Left ventricle myocardium inferior (tissue), 1 donor: ENCODE measurements at regions not wholly inside any gene's neighbourhood (a gene's known extent, or its start where the extent isn't known, plus 50 kb on each side); places are given as distances from the start of the nearest gene placed in this dataset.
"Not testable (repeated sequence)": the region's sequence is repeated elsewhere in the genome, so short reads cannot be mapped to it uniquely, and the experiment has no call there.

Experiments
- DNase-seq: peaks from one replicate; pipeline ENCODE4 v3.0.0-alpha.2; 2020
- H3K27ac ChIP-seq: fragments of 200-600 bp; replicated peaks from 2 replicates; pipeline ENCODE4 v1.8.0; 2021
- H3K27me3 ChIP-seq: fragments of 200-600 bp; 2 replicates; pipeline ENCODE4 v1.8.0; 2021; ENCODE audit warnings: low read depth
- H3K36me3 ChIP-seq: fragments of 200-600 bp; 2 replicates; pipeline ENCODE4 v1.8.0; 2021
- H3K4me1 ChIP-seq: fragments of 200-600 bp; 2 replicates; pipeline ENCODE4 v1.8.0; 2021
- H3K4me3 ChIP-seq: fragments of 200-600 bp; 2 replicates; pipeline ENCODE4 v1.8.0; 2021; ENCODE audit warnings: mild to moderate bottlenecking, moderate library complexity
- H3K9me3 ChIP-seq: fragments of 200-600 bp; replicated peaks from 2 replicates; pipeline ENCODE4 v1.8.0; 2021
- CTCF ChIP-seq: fragments of 200-600 bp; IDR thresholded peaks from 2 replicates; pipeline ENCODE4 v1.8.0; 2021; ENCODE audit warnings: antibody characterized with exemption, mild to moderate bottlenecking, borderline replicate concordance
- intact Hi-C: fragments of 100-400 bp; cut with micrococcal nuclease; formaldehyde crosslinking; loops from one replicate; pipeline ENCODE4 v1.11.0; 2022
- donor health status: DM: no; HTN: yes; CAD: no; lungs with severe emphysema.

GRCh38 chr11:94235772-94236171, 68.6 kb upstream of the IZUMO1R start:
- H3K4me1 ChIP-seq, H3K36me3 ChIP-seq, DNase-seq, H3K27ac ChIP-seq, H3K4me3 ChIP-seq, H3K27me3 ChIP-seq, intact Hi-C loops: not testable (repeated sequence)
- H3K9me3 ChIP-seq = peaks cover 38% of the 10 kb centered on the region

- H3K9me3 ChIP-seq = peaks cover 38% of the 10 kb centered on the region
- H3K27me3 ChIP-seq, H3K36me3 ChIP-seq, intact Hi-C loops, H3K4me1 ChIP-seq, DNase-seq, H3K4me3 ChIP-seq, H3K27ac ChIP-seq: not testable (repeated sequence)
Measured at GRCh38 chr11:94236416-94236815, 68.0 kb upstream of the IZUMO1R start.

DNA sequence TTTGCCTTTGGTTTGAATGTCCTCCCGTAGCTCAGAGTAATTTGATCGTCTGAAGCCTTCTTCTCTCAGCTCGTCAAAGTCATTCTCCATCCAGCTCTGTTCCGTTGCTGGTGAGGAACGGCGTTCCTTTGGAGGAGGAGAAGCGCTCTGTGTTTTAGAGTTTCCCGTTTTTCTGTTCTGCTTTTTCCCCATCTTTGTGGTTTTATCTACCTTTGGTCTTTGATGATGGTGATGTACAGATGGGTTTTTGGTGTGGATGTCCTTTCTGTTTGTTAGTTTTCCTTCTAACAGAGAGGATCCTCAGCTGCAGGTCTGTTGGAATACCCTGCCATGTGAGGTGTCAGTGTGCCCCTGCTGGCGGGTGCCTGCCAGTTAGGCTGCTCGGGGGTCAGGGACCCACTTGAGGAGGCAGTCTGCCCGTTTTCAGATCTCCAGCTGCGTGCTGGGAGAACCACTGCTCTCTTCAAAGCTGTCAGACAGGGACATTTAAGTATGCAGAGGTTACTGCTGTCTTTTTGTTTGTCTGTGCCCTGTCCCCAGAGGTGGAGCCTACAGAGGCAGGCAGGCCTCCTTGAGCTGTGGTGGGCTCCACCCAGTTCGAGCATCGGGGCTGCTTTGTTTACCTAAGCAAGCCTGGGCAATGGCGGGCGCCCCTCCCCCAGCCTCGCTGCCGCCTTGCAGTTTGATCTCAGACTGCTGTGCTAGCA, 66.8 kb upstream of the IZUMO1R start:
- DNase-seq = not testable (repeated sequence)

GRCh38 chr11:94238154-94238735, 66.1 kb upstream of the IZUMO1R start:
- H3K27ac ChIP-seq, H3K27me3 ChIP-seq, H3K4me3 ChIP-seq, H3K4me1 ChIP-seq, H3K36me3 ChIP-seq, intact Hi-C loops: not testable (repeated sequence)
- H3K9me3 ChIP-seq = peaks cover 38% of the 10 kb centered on the region
- peak; percentile 21 for DNase-seq

More for the DNA sequence above, 66.8 kb upstream of the IZUMO1R start:
- H3K27ac ChIP-seq, intact Hi-C loops, H3K4me1 ChIP-seq, H3K27me3 ChIP-seq, H3K36me3 ChIP-seq, H3K4me3 ChIP-seq: not testable (repeated sequence)
- peaks cover 38% of the 10 kb centered on the region for H3K9me3 ChIP-seq

DNA sequence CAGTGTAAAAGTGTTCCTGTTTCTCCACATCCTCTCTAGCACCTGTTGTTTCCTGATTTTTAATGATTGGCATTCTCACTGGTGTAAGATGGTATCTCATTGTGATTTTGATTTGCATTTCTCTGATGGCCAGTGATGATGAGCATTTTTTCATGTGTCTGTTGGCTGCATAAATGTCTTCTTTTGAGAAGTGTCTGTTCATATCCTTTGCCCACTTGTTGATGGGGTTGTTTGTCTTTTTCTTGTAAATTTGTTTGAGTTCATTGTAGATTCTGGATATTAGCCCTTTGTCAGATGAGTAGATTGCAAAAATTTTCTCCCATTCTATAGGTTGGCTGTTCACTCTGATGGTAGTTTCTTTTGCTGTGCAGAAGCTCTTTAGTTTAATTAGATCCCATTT, 65.6 kb upstream of the IZUMO1R start:
- H3K27me3 ChIP-seq, H3K36me3 ChIP-seq, DNase-seq, H3K27ac ChIP-seq, intact Hi-C loops, H3K4me3 ChIP-seq, H3K4me1 ChIP-seq: not testable (repeated sequence)
- H3K9me3 ChIP-seq = peaks cover 38% of the 10 kb centered on the region

DNA sequence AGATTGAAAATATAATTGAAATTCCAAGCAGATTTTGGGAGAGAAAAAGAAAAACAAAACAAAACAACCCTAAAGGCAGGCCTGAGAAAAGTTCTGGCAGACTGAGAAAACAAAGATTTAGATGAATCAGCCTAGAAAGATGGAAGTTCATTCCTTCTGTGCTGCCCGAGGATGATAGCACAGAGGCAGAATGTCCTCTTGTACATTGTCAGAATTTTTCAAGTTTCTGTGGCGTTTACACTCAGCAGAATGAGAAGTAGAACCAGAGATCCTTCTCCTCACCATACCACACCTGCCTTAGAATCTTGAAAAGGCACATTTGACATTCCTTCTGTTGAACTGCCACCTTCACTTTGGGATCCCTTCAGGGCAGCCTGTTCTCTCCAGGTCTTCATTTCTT, 62.5 kb upstream of the IZUMO1R start:
- Histone ChIP-seq H3K4me3 (no peak overlapping the region), H3K36me3 (no peaks in the 10 kb centered on the region), H3K4me1 (no peaks in the 10 kb centered on the region), H3K27ac (no peak overlapping the region), H3K27me3 (no peaks in the 10 kb centered on the region), H3K9me3 (peaks cover 18% of the 10 kb centered on the region)
- no peak for TF ChIP-seq CTCF
- intact Hi-C loops = no loop called here
- DNase-seq = no peak

- Histone ChIP-seq H3K27me3 (no peaks in the 10 kb centered on the region), H3K9me3 (peaks cover 11% of the 10 kb centered on the region), H3K4me1 (no peaks in the 10 kb centered on the region), H3K4me3 (no peak overlapping the region), H3K27ac (no peak overlapping the region), H3K36me3 (no peaks in the 10 kb centered on the region)
- intact Hi-C loops = no loop called here
- TF ChIP-seq CTCF = no peak
- DNase-seq = no peak
Measured at GRCh38 chr11:94243571-94244515, 60.5 kb upstream of the IZUMO1R start.

- Histone ChIP-seq H3K27me3 (no peaks in the 10 kb centered on the region), H3K27ac (no peak overlapping the region), H3K4me3 (no peak overlapping the region), H3K36me3 (no peaks in the 10 kb centered on the region), H3K9me3 (peaks cover 14% of the 10 kb centered on the region), H3K4me1 (no peaks in the 10 kb centered on the region)
- DNase-seq = no peak
- TF ChIP-seq CTCF = no peak
- intact Hi-C loops = no loop called here
Measured at GRCh38 chr11:94245121-94245520, 59.3 kb upstream of the IZUMO1R start.

DNA sequence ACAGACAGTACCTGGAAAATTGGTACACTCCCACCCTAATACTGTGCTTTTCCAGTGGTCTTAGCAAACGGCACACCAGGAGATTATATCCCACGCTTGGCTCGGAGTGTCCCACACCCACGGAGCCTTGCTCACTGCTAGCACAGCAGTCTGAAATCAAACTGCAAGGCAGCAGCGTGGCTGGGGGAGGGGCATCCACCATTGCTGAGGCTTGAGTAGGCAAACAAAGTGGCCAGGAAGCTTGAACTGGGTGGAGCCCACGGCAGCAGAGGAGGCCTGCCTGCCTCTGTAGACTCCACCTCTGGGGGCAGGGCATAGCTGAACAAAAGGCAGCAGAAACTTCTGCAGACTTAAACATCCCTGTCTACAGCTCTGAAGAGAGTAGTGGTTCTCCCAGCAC, 56.1 kb upstream of the IZUMO1R start:
- peaks cover 14% of the 10 kb centered on the region for H3K9me3 ChIP-seq
- H3K36me3 ChIP-seq, DNase-seq, intact Hi-C loops, H3K4me1 ChIP-seq, H3K27me3 ChIP-seq, H3K4me3 ChIP-seq, H3K27ac ChIP-seq: not testable (repeated sequence)
